ENCODE measurements at regions not wholly inside any gene's neighbourhood (a gene's known extent, or its start where the extent isn't known, plus 50 kb on each side); places are given as distances from the start of the nearest gene placed in this dataset.

- TF ChIP-seq POLR2AphosphoS5 (IDR thresholded peaks at IDR 0.05), result no peak
- TF ChIP-seq POLR2A (IDR thresholded peaks at IDR 0.05), result no peak
- TF ChIP-seq CTCF (IDR thresholded peaks at IDR 0.05), result no peak
Measured at GRCh38 chr6:48186746-48187145, 75.7 kb upstream of the PTCHD4 start.

Data from prostate gland (tissue), 2 donors.